Uterus (tissue), 3 donors: ENCODE measurements at regions not wholly inside any gene's neighbourhood (a gene's known extent, or its start where the extent isn't known, plus 50 kb on each side); places are given as distances from the start of the nearest gene placed in this dataset.

Experiments used
- DNase-seq, 2 donors: peaks; one replicate each; pipeline ENCODE4 v3.0.0-alpha.2; 2019 to 2020
- H3K27ac ChIP-seq, 2 donors: fragments of 200-600 bp; sonication (generic); 1 replicate in 1 of 2; 2 replicates in 1 of 2; pipeline ENCODE4 v1.5.1; 2016 to 2018
- H3K27me3 ChIP-seq, 2 donors: fragments of 200-600 bp; sonication (generic); one replicate each; pipeline ENCODE4 v1.5.1; 2018 to 2019; ENCODE audit warnings: control low read depth in 1 of 2
- H3K36me3 ChIP-seq, 2 donors: fragments of 200-600 bp; sonication (generic); one replicate each; pipeline ENCODE4 v1.5.1; 2019; ENCODE audit warnings: control low read depth in 1 of 2
- H3K4me1 ChIP-seq, 2 donors: fragments of 200-600 bp; sonication (generic); one replicate each; pipeline ENCODE4 v1.5.1; 2018 to 2019; ENCODE audit warnings: control low read depth in 1 of 2
- H3K4me3 ChIP-seq, 2 donors: fragments of 200-600 bp; sonication (generic); 1 replicate in 1 of 2; 2 replicates in 1 of 2; pipeline ENCODE4 v1.5.1; 2018 to 2019; ENCODE audit warnings: mild to moderate bottlenecking in 1 of 2
- H3K9me3 ChIP-seq, 2 donors: fragments of 200-600 bp; sonication (generic); one replicate each; pipeline ENCODE4 v1.5.1; 2019; ENCODE audit warnings: control low read depth in 1 of 2
- POLR2A ChIP-seq, 2 donors: fragments of 450-650 bp; IDR thresholded peaks; one replicate each; pipeline ENCODE4 v1.6.1; 2016; ENCODE audit warnings: antibody characterized with exemption in 2 of 2, mild to moderate bottlenecking in 1 of 2, moderate library complexity in 1 of 2
- intact Hi-C: fragments of 100-400 bp; cut with DNase I; formaldehyde crosslinking; loops from one replicate; pipeline ENCODE4 v1.15.1; 2023; ENCODE audit warnings: low total_unique reads
- TF ChIP-seq, protein P1 (sequence below), 4 experiments: fragments of 200-600 bp in 2 of 4; fragments of 450-650 bp in 2 of 4; sonication (generic) in 2 of 4; IDR thresholded peaks; one replicate each; pipeline ENCODE4 v1.5.1; 2016 to 2019; ENCODE audit warnings: antibody characterized with exemption in 4 of 4, mild to moderate bottlenecking in 2 of 4, moderate library complexity in 1 of 4
- donor health status: DM: yes; HTN: yes; CAD: no.

DNA sequence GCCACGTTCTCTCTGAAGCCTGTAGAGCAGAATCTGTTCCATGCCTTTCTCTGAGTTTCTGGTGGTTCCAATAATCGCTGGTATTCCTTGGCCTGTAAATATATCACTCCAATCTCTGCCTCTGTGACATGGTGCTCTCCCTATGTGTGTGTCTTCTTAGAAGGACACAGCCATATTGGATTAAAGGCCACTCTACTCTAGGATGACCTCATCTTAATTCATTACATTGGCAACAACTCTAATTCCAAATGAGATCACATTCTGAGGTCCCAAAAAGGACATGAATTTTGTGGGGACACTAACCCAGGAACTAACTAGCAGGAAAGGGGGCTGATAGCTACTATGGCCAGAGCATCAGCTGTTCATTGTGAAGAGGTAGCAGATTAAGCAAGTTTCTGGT is 110.7 kb downstream of the KLF12 start:
- intact Hi-C loops, result no loop called here
- Histone ChIP-seq H3K4me1 (no peaks in the 10 kb centered on the region), H3K4me3 (no peak overlapping the region), H3K36me3 (no peaks in the 10 kb centered on the region), H3K9me3 (no peaks in the 10 kb centered on the region), H3K27me3 (no peaks in the 10 kb centered on the region), H3K27ac (no peak overlapping the region)
- no peak for DNase-seq
- no peak for TF ChIP-seq POLR2A (IDR thresholded peaks at IDR 0.05)

DNA sequence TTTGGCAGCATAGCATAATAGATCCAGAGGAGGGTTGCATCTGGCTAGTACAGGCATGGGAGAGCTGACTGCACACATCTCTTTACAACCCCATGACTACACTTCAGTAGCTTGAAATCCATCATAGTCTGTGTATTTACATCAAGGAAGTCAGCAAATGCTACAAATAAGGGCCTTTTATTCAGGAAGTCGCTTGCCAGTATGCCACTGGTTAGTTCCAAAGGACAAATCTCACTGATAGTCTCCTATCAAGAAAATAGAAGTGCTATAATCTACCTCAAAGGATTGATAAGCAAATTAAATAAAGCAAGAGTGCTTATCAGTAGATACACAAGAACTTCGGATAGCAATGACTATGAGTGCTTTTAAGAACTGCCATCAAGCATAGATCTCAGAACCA is 112.7 kb downstream of the KLF12 start:
- no peak for DNase-seq
- H3K4me1 ChIP-seq, result no peaks in the 10 kb centered on the region
- intact Hi-C loops, result no loop called here
- no peaks in the 10 kb centered on the region for H3K36me3 ChIP-seq
- H3K27ac ChIP-seq, result no peak overlapping the region
- no peaks in the 10 kb centered on the region for H3K9me3 ChIP-seq
- no peak overlapping the region for H3K4me3 ChIP-seq
- H3K27me3 ChIP-seq, result no peaks in the 10 kb centered on the region
- TF ChIP-seq, protein P1, sequence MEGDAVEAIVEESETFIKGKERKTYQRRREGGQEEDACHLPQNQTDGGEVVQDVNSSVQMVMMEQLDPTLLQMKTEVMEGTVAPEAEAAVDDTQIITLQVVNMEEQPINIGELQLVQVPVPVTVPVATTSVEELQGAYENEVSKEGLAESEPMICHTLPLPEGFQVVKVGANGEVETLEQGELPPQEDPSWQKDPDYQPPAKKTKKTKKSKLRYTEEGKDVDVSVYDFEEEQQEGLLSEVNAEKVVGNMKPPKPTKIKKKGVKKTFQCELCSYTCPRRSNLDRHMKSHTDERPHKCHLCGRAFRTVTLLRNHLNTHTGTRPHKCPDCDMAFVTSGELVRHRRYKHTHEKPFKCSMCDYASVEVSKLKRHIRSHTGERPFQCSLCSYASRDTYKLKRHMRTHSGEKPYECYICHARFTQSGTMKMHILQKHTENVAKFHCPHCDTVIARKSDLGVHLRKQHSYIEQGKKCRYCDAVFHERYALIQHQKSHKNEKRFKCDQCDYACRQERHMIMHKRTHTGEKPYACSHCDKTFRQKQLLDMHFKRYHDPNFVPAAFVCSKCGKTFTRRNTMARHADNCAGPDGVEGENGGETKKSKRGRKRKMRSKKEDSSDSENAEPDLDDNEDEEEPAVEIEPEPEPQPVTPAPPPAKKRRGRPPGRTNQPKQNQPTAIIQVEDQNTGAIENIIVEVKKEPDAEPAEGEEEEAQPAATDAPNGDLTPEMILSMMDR (IDR thresholded peaks at IDR 0.05), result no peak
- no peak for TF ChIP-seq POLR2A (IDR thresholded peaks at IDR 0.05)

DNA sequence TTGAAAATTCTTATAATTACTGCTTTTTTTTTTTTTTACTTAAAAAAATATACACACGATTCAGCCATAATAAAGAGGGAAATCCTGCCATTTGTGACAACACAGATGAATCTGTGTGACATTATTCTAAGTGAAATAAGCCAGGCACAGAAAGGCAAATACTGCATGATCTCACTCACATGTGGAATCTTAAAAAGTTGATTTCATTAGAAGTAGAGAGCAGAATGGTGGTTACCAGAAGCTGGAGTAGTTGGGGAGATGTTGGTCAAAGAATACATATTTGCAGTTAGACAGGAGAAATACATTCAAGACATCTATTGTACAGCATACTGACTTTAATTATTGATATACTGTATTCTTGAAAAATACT is 116.2 kb downstream of the KLF12 start:
- Histone ChIP-seq H3K4me1 (no peaks in the 10 kb centered on the region), H3K9me3 (no peaks in the 10 kb centered on the region), H3K36me3 (no peaks in the 10 kb centered on the region), H3K27me3 (no peaks in the 10 kb centered on the region), H3K4me3 (no peak overlapping the region), H3K27ac (no peak overlapping the region)
- intact Hi-C loops, result no loop called here
- TF ChIP-seq, protein P1 (IDR thresholded peaks at IDR 0.05), result no peak
- no peak for TF ChIP-seq POLR2A (IDR thresholded peaks at IDR 0.05)
- DNase-seq, result no peak

DNA sequence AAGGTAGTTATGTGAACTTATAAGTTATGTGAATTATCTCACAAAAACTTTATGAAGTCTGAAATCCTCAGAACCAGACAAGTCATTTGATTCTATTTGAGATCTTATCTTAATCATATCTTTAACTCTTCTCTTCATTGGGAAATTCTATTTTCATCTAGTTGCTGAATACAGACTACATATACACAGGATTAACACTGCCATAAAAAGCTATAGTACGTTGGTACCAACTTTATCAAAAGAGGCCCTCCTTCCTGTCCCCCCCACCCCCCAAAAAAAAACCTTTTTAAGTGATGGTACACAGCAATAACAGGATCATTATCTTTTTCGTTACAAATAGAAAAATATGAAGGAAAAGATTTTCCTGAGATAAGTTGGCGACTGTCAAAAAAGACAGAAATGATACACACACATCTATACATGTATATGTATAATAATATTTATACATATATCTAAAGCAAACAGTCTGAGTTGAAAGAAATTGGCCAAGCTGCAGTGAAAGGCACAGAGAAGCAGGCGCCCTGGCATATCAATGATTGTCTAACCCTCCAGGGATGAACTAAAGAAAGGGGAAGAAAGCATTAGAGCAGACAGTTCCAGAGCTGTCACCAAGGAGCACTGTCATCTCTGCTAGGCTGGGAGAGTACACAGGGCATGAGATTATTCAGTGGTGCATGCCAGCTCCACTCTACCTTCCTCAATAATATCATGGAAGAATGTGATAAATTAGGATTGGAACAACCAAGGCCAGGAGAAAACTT is 116.7 kb downstream of the KLF12 start:
- TF ChIP-seq, protein P1 (IDR thresholded peaks at IDR 0.05), result no peak
- no peak for TF ChIP-seq POLR2A (IDR thresholded peaks at IDR 0.05)
- intact Hi-C loops, result no loop called here
- DNase-seq, result no peak

DNA sequence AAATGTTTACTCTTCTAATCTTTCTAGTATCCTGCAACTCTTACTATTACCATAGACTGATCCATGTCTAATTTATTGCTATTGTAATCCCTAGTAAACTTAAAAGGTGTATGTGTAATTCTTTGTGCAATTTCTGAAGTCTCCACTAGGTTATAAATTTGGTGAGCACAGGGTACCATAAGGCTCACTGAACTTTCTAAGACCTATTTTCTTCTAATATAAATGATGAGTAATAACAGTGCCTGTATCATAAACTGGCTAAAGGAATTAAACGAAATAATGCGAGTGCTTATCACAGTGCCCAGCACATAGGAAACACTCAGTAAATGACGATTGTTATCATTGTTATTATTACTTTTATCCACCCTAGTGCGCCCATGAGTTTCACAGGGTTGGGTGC is 119.1 kb downstream of the KLF12 start:
- Histone ChIP-seq H3K4me1 (no peaks in the 10 kb centered on the region), H3K27ac (no peak overlapping the region), H3K4me3 (no peak overlapping the region), H3K36me3 (no peaks in the 10 kb centered on the region), H3K27me3 (no peaks in the 10 kb centered on the region), H3K9me3 (no peaks in the 10 kb centered on the region)
- no peak for DNase-seq
- no peak for TF ChIP-seq POLR2A (IDR thresholded peaks at IDR 0.05)
- TF ChIP-seq, protein P1 (IDR thresholded peaks at IDR 0.05), result no peak
- intact Hi-C loops, result no loop called here

More for the DNA sequence above, 116.7 kb downstream of the KLF12 start:
- no peaks in the 10 kb centered on the region for H3K27me3 ChIP-seq
- no peaks in the 10 kb centered on the region for H3K9me3 ChIP-seq
- H3K4me3 ChIP-seq, result no peak overlapping the region
- no peak overlapping the region for H3K27ac ChIP-seq
- no peaks in the 10 kb centered on the region for H3K4me1 ChIP-seq
- H3K36me3 ChIP-seq, result no peaks in the 10 kb centered on the region
